ENCODE measurements at regions not wholly inside any gene's neighbourhood (a gene's known extent, or its start where the extent isn't known, plus 50 kb on each side); places are given as distances from the start of the nearest gene placed in this dataset.
"Not testable (repeated sequence)": the region's sequence is repeated elsewhere in the genome, so short reads cannot be mapped to it uniquely, and the experiment has no call there.

- no peak for DNase-seq (ENCODE audit: low read depth in 3 of 3, low spot score in 2 of 3)
Measured at GRCh38 chr21:35169574-35169973, 120.5 kb upstream of the RUNX1 start.

GRCh38 chr21:35168735-35169134 is 119.6 kb upstream of the RUNX1 start:
- no peak for DNase-seq (ENCODE audit: low read depth in 3 of 3, low spot score in 2 of 3)

GRCh38 chr21:35164971-35165483 is 115.9 kb upstream of the RUNX1 start:
- DNase-seq (ENCODE audit: low read depth in 3 of 3, low spot score in 2 of 3) = no peak

GRCh38 chr21:35164380-35164779 is 115.3 kb upstream of the RUNX1 start:
- no peak for DNase-seq (ENCODE audit: low read depth in 3 of 3, low spot score in 2 of 3)

GRCh38 chr21:35163411-35163810 is 114.3 kb upstream of the RUNX1 start:
- no peak for DNase-seq (ENCODE audit: low read depth in 3 of 3, low spot score in 2 of 3)

- DNase-seq (ENCODE audit: low read depth in 3 of 3, low spot score in 2 of 3) = no peak
Measured at GRCh38 chr21:35162831-35163230, 113.7 kb upstream of the RUNX1 start.

GRCh38 chr21:35159881-35160280 is 110.8 kb upstream of the RUNX1 start:
- DNase-seq (ENCODE audit: low read depth in 3 of 3, low spot score in 2 of 3) = no peak

- DNase-seq (ENCODE audit: low read depth in 3 of 3, low spot score in 2 of 3) = not testable (repeated sequence)
Measured at GRCh38 chr21:35157374-35157773, 108.3 kb upstream of the RUNX1 start.

GRCh38 chr21:35156293-35157278 is 107.5 kb upstream of the RUNX1 start:
- no peak for DNase-seq (ENCODE audit: low read depth in 3 of 3, low spot score in 2 of 3)

GRCh38 chr21:35154788-35155187 is 105.7 kb upstream of the RUNX1 start:
- no peak for DNase-seq (ENCODE audit: low read depth in 3 of 3, low spot score in 2 of 3)

GRCh38 chr21:35153671-35154070 is 104.6 kb upstream of the RUNX1 start:
- DNase-seq (ENCODE audit: low read depth in 3 of 3, low spot score in 2 of 3) = no peak

- no peak for DNase-seq (ENCODE audit: low read depth in 3 of 3, low spot score in 2 of 3)
Measured at GRCh38 chr21:35150562-35151226, 101.6 kb upstream of the RUNX1 start.

GRCh38 chr21:35149698-35150097 is 100.6 kb upstream of the RUNX1 start:
- DNase-seq (ENCODE audit: low read depth in 3 of 3, low spot score in 2 of 3) = no peak

- no peak for DNase-seq (ENCODE audit: low read depth in 3 of 3, low spot score in 2 of 3)
Measured at GRCh38 chr21:35147439-35147838, 98.3 kb upstream of the RUNX1 start.

GRCh38 chr21:35145626-35146233 is 96.6 kb upstream of the RUNX1 start:
- no peak for DNase-seq (ENCODE audit: low read depth in 3 of 3, low spot score in 2 of 3)

GRCh38 chr21:35144978-35145377 is 95.9 kb upstream of the RUNX1 start:
- no peak for DNase-seq (ENCODE audit: low read depth in 3 of 3, low spot score in 2 of 3)

GRCh38 chr21:35142036-35142815 is 93.1 kb upstream of the RUNX1 start:
- no peak for DNase-seq (ENCODE audit: low read depth in 3 of 3, low spot score in 2 of 3)

- DNase-seq (ENCODE audit: low read depth in 3 of 3, low spot score in 2 of 3) = no peak
Measured at GRCh38 chr21:35139382-35139715, 90.2 kb upstream of the RUNX1 start.

GRCh38 chr21:35138665-35139381 is 89.7 kb upstream of the RUNX1 start:
- no peak for DNase-seq (ENCODE audit: low read depth in 3 of 3, low spot score in 2 of 3)

Data from right renal cortex interstitium (tissue), 3 donors.